Erythroblast (primary cell): ENCODE measurements at regions not wholly inside any gene's neighbourhood (a gene's known extent, or its start where the extent isn't known, plus 50 kb on each side); places are given as distances from the start of the nearest gene placed in this dataset.

Experiments used
- GATA1 ChIP-seq: IDR thresholded peaks from 2 replicates; pipeline ENCODE4 v1.6.1; 2011; ENCODE audit warnings: low read depth, mild to moderate bottlenecking, control low read depth, low read length, moderate library complexity
- POLR2A ChIP-seq: IDR thresholded peaks from 2 replicates; pipeline ENCODE4 v1.6.1; 2011; ENCODE audit warnings: mild to moderate bottlenecking, low read length

DNA sequence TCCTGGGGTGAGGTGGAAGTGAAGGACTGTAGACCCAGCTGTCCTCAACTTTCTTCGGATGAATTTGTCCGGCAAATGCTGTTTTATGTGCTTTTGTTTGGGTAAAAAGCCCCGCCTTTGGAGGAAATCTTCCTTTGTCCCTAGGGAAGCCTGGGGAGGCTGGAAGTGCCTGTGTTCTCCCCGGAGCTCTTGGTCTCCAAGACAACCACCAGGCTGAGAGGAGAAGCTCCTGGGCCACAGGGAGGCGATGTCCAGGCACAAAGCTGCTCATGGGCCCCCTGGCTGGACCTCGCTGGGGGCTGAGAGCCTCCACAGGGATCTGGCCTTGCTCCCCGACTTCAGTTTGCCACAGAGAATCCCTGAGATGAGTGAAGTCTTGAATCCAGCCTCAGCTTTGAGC is 293.1 kb upstream of the N4BP1 start:
- TF ChIP-seq POLR2A, result no peak
- no peak for TF ChIP-seq GATA1
